ENCODE measurements at regions not wholly inside any gene's neighbourhood (a gene's known extent, or its start where the extent isn't known, plus 50 kb on each side); places are given as distances from the start of the nearest gene placed in this dataset.

DNA sequence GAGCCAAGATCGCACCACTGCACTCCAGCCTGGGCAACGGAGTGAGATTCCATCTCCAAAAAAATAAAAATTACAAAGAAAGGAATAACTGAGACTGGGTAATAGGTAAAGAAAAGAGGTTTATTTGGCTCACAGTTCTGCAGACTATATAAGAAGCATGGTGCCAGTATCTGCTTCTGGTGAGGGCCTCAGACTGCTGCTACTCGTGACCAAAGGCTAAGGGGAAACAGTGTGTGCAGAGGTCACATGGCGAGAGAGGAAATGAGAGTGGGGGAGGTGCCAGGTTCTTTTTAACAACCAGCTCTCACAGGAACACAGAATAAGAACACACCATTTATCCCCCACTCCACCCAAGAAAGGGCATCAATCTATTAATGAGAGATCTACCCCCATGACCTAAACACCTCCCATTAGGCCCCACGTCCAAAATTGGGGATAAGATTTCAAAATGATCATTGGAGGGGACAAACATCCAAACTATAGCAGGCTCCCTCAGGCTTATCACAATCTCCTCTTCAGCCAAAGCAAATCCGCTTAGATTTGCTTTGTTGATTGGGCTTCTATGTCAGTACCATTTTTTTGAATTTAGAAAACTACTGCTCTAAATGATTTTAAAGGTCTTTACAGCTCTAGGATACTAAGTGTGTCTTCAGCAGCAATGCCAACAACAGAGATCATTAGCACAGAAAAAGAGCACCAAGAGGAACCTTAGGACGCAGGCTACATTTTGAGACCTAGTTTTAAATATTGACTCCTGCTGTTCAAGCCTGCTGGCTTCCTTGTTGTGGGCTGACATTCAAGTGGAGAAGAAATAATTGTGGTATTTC lies 84.2 kb upstream of the TBL1XR1 start:
- intact Hi-C loops (cut with micrococcal nuclease) = loop anchor here (5.0 kb wide), 1 partner anchor 329 kb away; no protein-coding TSS in a partner anchor
- Histone ChIP-seq H3K4me2 (ENCODE audit: insufficient read depth, low read length) (no peak overlapping the region), H3K4me3 (replicated peaks in 1 of 3; ENCODE audit: insufficient read depth in 1 of 3, low read depth in 1 of 3, low read length in 3 of 3) (no peak overlapping the region), H4K20me1 (replicated peaks; ENCODE audit: control insufficient read depth, extremely low read depth, insufficient read depth, low read length) (no peaks in the 10 kb centered on the region), H3K79me2 (ENCODE audit: control insufficient read depth, insufficient read depth, low read length) (no peaks in the 10 kb centered on the region), H3K27me3 (ENCODE audit: control insufficient read depth in 2 of 2, insufficient read depth in 2 of 2, low read length in 2 of 2) (no peaks in the 10 kb centered on the region), H3K27ac (ENCODE audit: insufficient read depth, low read depth, low read length) (no peak overlapping the region), H3K9ac (replicated peaks; ENCODE audit: extremely low read depth, insufficient read depth, low read length) (no peak overlapping the region), H3K36me3 (ENCODE audit: control insufficient read depth in 2 of 2, extremely low read depth in 1 of 2, insufficient read depth in 2 of 2, low read length in 2 of 2) (no peaks in the 10 kb centered on the region), H3K4me1 (ENCODE audit: control insufficient read depth, extremely low read depth, insufficient read depth, low read length) (no peaks in the 10 kb centered on the region), H2AFZ (ENCODE audit: low read depth, low read length) (no peak overlapping the region), H3K9me3 (replicated peaks; ENCODE audit: control insufficient read depth, insufficient read depth, low read length) (no peaks in the 10 kb centered on the region), H3K9me1 (replicated peaks; ENCODE audit: control insufficient read depth, extremely low read depth, insufficient read depth, low read length) (no peaks in the 10 kb centered on the region)
- CTCF ChIA-PET = no interaction called here
- TF ChIP-seq, protein P1, sequence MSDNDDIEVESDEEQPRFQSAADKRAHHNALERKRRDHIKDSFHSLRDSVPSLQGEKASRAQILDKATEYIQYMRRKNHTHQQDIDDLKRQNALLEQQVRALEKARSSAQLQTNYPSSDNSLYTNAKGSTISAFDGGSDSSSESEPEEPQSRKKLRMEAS (IDR thresholded peaks at IDR 0.05; ENCODE audit: insufficient read depth, insufficient read length) = no peak
- POLR2A ChIA-PET = no interaction called here
- no TSS peak for BruUV-seq (replicated peaks)
- no peak for FAIRE-seq
- no peak for DNase-seq (ENCODE audit: low read depth, low spot score)
- dilution Hi-C loops (cut with MboI; ENCODE audit: extremely low pct_ligation_motif_present, low sequenced_read_pairs) = no loop called here

DNA sequence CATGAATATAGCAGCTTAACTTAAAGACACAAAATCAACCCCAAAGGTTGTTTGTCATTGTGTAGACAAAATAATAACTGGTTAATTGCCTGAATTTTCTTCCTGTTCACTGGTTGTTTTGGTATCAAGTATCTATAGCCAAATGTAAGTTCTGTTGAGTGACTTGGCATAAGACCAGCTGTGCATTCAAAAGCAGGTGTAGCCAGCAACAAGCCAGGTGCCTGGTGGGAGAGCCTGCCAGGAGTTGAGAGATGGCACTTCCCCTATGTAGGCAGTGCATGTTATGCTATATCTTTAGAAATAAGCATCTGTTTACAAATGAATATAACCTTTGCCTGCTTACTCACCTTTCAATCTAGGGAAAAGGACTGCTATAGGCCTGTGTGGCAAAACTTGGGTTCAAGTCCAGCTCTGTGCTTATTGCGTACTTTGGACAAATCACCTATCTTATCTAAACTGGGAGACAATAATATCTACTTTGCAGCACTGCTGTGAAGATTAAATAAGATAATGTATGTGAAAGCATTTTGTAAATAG lies 84.9 kb upstream of the TBL1XR1 start:
- no peaks in the 10 kb centered on the region for H3K27me3 ChIP-seq (ENCODE audit: control insufficient read depth in 2 of 2, insufficient read depth in 2 of 2, low read length in 2 of 2)
- no peaks in the 10 kb centered on the region for H3K4me1 ChIP-seq (ENCODE audit: control insufficient read depth, extremely low read depth, insufficient read depth, low read length)

More for the DNA sequence above, 84.9 kb upstream of the TBL1XR1 start:
- no peaks in the 10 kb centered on the region for H3K79me2 ChIP-seq (ENCODE audit: control insufficient read depth, insufficient read depth, low read length)
- intact Hi-C loops (cut with micrococcal nuclease) (loop anchor here (5.0 kb wide), 1 partner anchor 330 kb away; no protein-coding TSS in a partner anchor), dilution Hi-C loops (cut with MboI; ENCODE audit: extremely low pct_ligation_motif_present, low sequenced_read_pairs) (no loop called here)
- no peaks in the 10 kb centered on the region for H3K9me3 ChIP-seq (replicated peaks; ENCODE audit: control insufficient read depth, insufficient read depth, low read length)
- H3K36me3 ChIP-seq (ENCODE audit: control insufficient read depth in 2 of 2, extremely low read depth in 1 of 2, insufficient read depth in 2 of 2, low read length in 2 of 2) = no peaks in the 10 kb centered on the region
- ChIA-PET CTCF (no interaction called here), POLR2A (no interaction called here)
- no peak for FAIRE-seq
- no peak for DNase-seq (ENCODE audit: low read depth, low spot score)
- BruUV-seq (replicated peaks) = no TSS peak
- H3K4me2 ChIP-seq (ENCODE audit: insufficient read depth, low read length) = no peak overlapping the region
- H3K4me3 ChIP-seq (replicated peaks in 1 of 3; ENCODE audit: insufficient read depth in 1 of 3, low read depth in 1 of 3, low read length in 3 of 3) = no peak overlapping the region
- H3K9ac ChIP-seq (replicated peaks; ENCODE audit: extremely low read depth, insufficient read depth, low read length) = no peak overlapping the region
- no peak overlapping the region for H3K27ac ChIP-seq (ENCODE audit: insufficient read depth, low read depth, low read length)
- H3K9me1 ChIP-seq (replicated peaks; ENCODE audit: control insufficient read depth, extremely low read depth, insufficient read depth, low read length) = no peaks in the 10 kb centered on the region
- no peak overlapping the region for H2AFZ ChIP-seq (ENCODE audit: low read depth, low read length)
- TF ChIP-seq POLR2AphosphoS5 (IDR thresholded peaks at IDR 0.05; ENCODE audit: insufficient read depth, low read depth, low read length) (no peak), POLR2A (IDR thresholded peaks at IDR 0.05; ENCODE audit: low read depth, low read length) (no peak), GATA2 (IDR thresholded peaks at IDR 0.05; ENCODE audit: insufficient read depth, insufficient read length, low read depth, low read length) (no peak), EZH2 (IDR thresholded peaks at IDR 0.05; ENCODE audit: borderline replicate concordance, low read depth, low read length, severe bottlenecking) (no peak), JUN (IDR thresholded peaks at IDR 0.05; ENCODE audit: borderline replicate concordance, insufficient read depth, insufficient read length, low read depth) (no peak), FOS (IDR thresholded peaks at IDR 0.05; ENCODE audit: borderline replicate concordance, insufficient read depth, low read length) (no peak), MYC (IDR thresholded peaks at IDR 0.05; ENCODE audit: low read depth, low read length) (no peak)
- TF ChIP-seq, protein P2, sequence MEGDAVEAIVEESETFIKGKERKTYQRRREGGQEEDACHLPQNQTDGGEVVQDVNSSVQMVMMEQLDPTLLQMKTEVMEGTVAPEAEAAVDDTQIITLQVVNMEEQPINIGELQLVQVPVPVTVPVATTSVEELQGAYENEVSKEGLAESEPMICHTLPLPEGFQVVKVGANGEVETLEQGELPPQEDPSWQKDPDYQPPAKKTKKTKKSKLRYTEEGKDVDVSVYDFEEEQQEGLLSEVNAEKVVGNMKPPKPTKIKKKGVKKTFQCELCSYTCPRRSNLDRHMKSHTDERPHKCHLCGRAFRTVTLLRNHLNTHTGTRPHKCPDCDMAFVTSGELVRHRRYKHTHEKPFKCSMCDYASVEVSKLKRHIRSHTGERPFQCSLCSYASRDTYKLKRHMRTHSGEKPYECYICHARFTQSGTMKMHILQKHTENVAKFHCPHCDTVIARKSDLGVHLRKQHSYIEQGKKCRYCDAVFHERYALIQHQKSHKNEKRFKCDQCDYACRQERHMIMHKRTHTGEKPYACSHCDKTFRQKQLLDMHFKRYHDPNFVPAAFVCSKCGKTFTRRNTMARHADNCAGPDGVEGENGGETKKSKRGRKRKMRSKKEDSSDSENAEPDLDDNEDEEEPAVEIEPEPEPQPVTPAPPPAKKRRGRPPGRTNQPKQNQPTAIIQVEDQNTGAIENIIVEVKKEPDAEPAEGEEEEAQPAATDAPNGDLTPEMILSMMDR (IDR thresholded peaks at IDR 0.05; ENCODE audit: extremely low read depth in 1 of 2, insufficient read depth in 1 of 2, low read depth in 1 of 2, low read length in 2 of 2) = no peak
- TF ChIP-seq, protein P1 (IDR thresholded peaks at IDR 0.05; ENCODE audit: insufficient read depth, insufficient read length) = no peak
- H4K20me1 ChIP-seq (replicated peaks; ENCODE audit: control insufficient read depth, extremely low read depth, insufficient read depth, low read length) = no peaks in the 10 kb centered on the region
